Activated CD8-positive, alpha-beta T cell treated with anti-CD3 and anti-CD28 coated beads for 36 hours (primary cell): ENCODE measurements at regions not wholly inside any gene's neighbourhood (a gene's known extent, or its start where the extent isn't known, plus 50 kb on each side); places are given as distances from the start of the nearest gene placed in this dataset.
"Not testable (repeated sequence)": the region's sequence is repeated elsewhere in the genome, so short reads cannot be mapped to it uniquely, and the experiment has no call there.

Experiments used
- ATAC-seq: fragments of 200-7000 bp; cut with Tn5 transposase; one replicate; pipeline ENCODE4 v1.10.0; 2021; ENCODE audit warnings: mild to moderate bottlenecking, moderate library complexity
- CTCF ChIA-PET: fragments of 350-600 bp; sonication (Branson Sonifier 250); formaldehyde crosslinking; loops from one replicate; lab custom pipeline; 2021; ENCODE audit warnings: antibody characterized with exemption; lab: Charles Lee
- POLR2A ChIA-PET: fragments of 350-600 bp; sonication (Branson Sonifier 250); formaldehyde crosslinking; loops from one replicate; lab custom pipeline; 2021; ENCODE audit warnings: antibody characterized with exemption; lab: Charles Lee
- DNase-seq: peaks from one replicate; pipeline ENCODE4 v3.0.0-alpha.2; 2020
- H3K27ac Mint-ChIP-seq: one replicate; pipeline ENCODE4 v1.8.0; 2021; ENCODE audit warnings: mild to moderate bottlenecking, mixed read lengths
- H3K27me3 Mint-ChIP-seq: one replicate; pipeline ENCODE4 v1.8.0; 2021; ENCODE audit warnings: mixed read lengths
- H3K36me3 Mint-ChIP-seq: one replicate; pipeline ENCODE4 v1.8.0; 2021; ENCODE audit warnings: low read depth, mixed read lengths
- H3K4me1 Mint-ChIP-seq: one replicate; pipeline ENCODE4 v1.8.0; 2021; ENCODE audit warnings: low read depth, mixed read lengths
- H3K4me3 Mint-ChIP-seq: one replicate; pipeline ENCODE4 v1.8.0; 2021; ENCODE audit warnings: mild to moderate bottlenecking, moderate library complexity, mixed read lengths
- H3K9me3 Mint-ChIP-seq: one replicate; pipeline ENCODE4 v1.8.0; 2021; ENCODE audit warnings: mixed read lengths
- CTCF ChIP-seq: fragments of 200-600 bp; IDR thresholded peaks from one replicate; pipeline ENCODE4 v1.8.0; 2022; ENCODE audit warnings: antibody characterized with exemption, mild to moderate bottlenecking
- intact Hi-C: fragments of 100-400 bp; cut with micrococcal nuclease; formaldehyde crosslinking; loops from one replicate; pipeline ENCODE4 v1.10.0; 2022

GRCh38 chr7:68787566-68787965 is 810.7 kb upstream of the AUTS2 start:
- ChIA-PET POLR2A (no interaction called here), CTCF (no interaction called here)
- Mint-ChIP-seq H3K27ac (no peak overlapping the region), H3K9me3 (peaks cover 12% of the 10 kb centered on the region), H3K27me3 (no peaks in the 10 kb centered on the region), H3K36me3 (no peaks in the 10 kb centered on the region), H3K4me1 (no peaks in the 10 kb centered on the region), H3K4me3 (no peak overlapping the region)
- intact Hi-C loops = no loop called here
- DNase-seq (no peak), ATAC-seq (no peak)
- no peak for TF ChIP-seq CTCF

- H3K4me3 Mint-ChIP-seq, H3K4me1 Mint-ChIP-seq, ATAC-seq, DNase-seq, H3K36me3 Mint-ChIP-seq, intact Hi-C loops, POLR2A ChIA-PET, CTCF ChIA-PET, H3K27me3 Mint-ChIP-seq, H3K27ac Mint-ChIP-seq: not testable (repeated sequence)
- peaks cover 11% of the 10 kb centered on the region for H3K9me3 Mint-ChIP-seq
Measured at GRCh38 chr7:68788529-68788928, 809.7 kb upstream of the AUTS2 start.

- Mint-ChIP-seq H3K27ac (no peak overlapping the region), H3K27me3 (no peaks in the 10 kb centered on the region), H3K4me1 (no peaks in the 10 kb centered on the region), H3K36me3 (no peaks in the 10 kb centered on the region), H3K4me3 (no peak overlapping the region), H3K9me3 (peaks cover 10% of the 10 kb centered on the region)
- intact Hi-C loops = no loop called here
- ATAC-seq (no peak), DNase-seq (no peak)
- CTCF ChIA-PET = no interaction called here
- no peak for TF ChIP-seq CTCF
- POLR2A ChIA-PET = no interaction called here
Measured at GRCh38 chr7:68789597-68789996, 808.7 kb upstream of the AUTS2 start.

GRCh38 chr7:68792351-68792750 is 805.9 kb upstream of the AUTS2 start:
- TF ChIP-seq CTCF = no peak
- Mint-ChIP-seq H3K27me3 (no peaks in the 10 kb centered on the region), H3K27ac (no peak overlapping the region), H3K4me1 (no peaks in the 10 kb centered on the region), H3K36me3 (no peaks in the 10 kb centered on the region), H3K9me3 (peaks cover 13% of the 10 kb centered on the region), H3K4me3 (no peak overlapping the region)
- ChIA-PET CTCF (no interaction called here), POLR2A (no interaction called here)
- intact Hi-C loops = no loop called here
- ATAC-seq (no peak), DNase-seq (no peak)

- Mint-ChIP-seq H3K27ac (no peak overlapping the region), H3K4me1 (no peaks in the 10 kb centered on the region), H3K36me3 (no peaks in the 10 kb centered on the region), H3K27me3 (no peaks in the 10 kb centered on the region), H3K4me3 (no peak overlapping the region), H3K9me3 (peaks cover 14% of the 10 kb centered on the region)
- no peak for DNase-seq
- CTCF ChIA-PET = no interaction called here
- intact Hi-C loops = no loop called here
- ATAC-seq = no peak
- POLR2A ChIA-PET = no interaction called here
- no peak for TF ChIP-seq CTCF
Measured at GRCh38 chr7:68793513-68793912, 804.8 kb upstream of the AUTS2 start.

- no peak for TF ChIP-seq CTCF
- intact Hi-C loops = no loop called here
- ATAC-seq = no peak
- no peak for DNase-seq
- H3K27me3 Mint-ChIP-seq = no peaks in the 10 kb centered on the region
- ChIA-PET POLR2A (no interaction called here), CTCF (no interaction called here)
- no peaks in the 10 kb centered on the region for H3K4me1 Mint-ChIP-seq
- no peaks in the 10 kb centered on the region for H3K36me3 Mint-ChIP-seq
- peaks cover 14% of the 10 kb centered on the region for H3K9me3 Mint-ChIP-seq
- H3K4me3 Mint-ChIP-seq = no peak overlapping the region
- no peak overlapping the region for H3K27ac Mint-ChIP-seq
Measured at GRCh38 chr7:68800316-68800715, 798.0 kb upstream of the AUTS2 start.
